DND-41 (cell line): ENCODE measurements at regions not wholly inside any gene's neighbourhood (a gene's known extent, or its start where the extent isn't known, plus 50 kb on each side); places are given as distances from the start of the nearest gene placed in this dataset.

Experiments used
- EZH2 ChIP-seq: IDR thresholded peaks from 3 replicates; pipeline ENCODE4 v1.6.1; 2012; ENCODE audit warnings: borderline replicate concordance, low read depth, mild to moderate bottlenecking, moderate library complexity, low read length, inconsistent platforms; ENCODE audit not compliant: severe bottlenecking
- TF ChIP-seq, protein P1 (sequence below): IDR thresholded peaks from 2 replicates; pipeline ENCODE4 v1.5.1; 2012; ENCODE audit warnings: borderline replicate concordance, low read length, moderate library complexity, mild to moderate bottlenecking; ENCODE audit not compliant: poor library complexity, severe bottlenecking; ENCODE audit errors: extremely low read depth

DNA sequence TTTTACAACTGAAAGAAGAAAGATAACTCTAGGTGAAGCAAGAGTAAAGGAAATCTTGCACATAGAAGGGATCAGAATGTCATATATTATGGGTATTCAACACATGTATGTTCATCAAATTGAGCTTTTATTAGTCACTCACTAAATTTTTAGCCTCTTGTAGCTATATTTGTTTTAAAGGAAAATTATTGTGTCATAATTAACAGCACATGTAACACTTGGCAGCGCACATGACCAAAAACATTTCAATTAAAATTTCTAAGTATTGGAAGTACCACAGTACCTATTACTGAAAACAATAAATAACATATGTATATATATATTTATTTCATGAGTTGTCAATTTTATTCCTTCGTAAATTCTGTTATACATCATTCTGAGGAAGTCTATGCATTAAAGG lies 2800.4 kb downstream of the PCDH9 start:
- TF ChIP-seq, protein P1, sequence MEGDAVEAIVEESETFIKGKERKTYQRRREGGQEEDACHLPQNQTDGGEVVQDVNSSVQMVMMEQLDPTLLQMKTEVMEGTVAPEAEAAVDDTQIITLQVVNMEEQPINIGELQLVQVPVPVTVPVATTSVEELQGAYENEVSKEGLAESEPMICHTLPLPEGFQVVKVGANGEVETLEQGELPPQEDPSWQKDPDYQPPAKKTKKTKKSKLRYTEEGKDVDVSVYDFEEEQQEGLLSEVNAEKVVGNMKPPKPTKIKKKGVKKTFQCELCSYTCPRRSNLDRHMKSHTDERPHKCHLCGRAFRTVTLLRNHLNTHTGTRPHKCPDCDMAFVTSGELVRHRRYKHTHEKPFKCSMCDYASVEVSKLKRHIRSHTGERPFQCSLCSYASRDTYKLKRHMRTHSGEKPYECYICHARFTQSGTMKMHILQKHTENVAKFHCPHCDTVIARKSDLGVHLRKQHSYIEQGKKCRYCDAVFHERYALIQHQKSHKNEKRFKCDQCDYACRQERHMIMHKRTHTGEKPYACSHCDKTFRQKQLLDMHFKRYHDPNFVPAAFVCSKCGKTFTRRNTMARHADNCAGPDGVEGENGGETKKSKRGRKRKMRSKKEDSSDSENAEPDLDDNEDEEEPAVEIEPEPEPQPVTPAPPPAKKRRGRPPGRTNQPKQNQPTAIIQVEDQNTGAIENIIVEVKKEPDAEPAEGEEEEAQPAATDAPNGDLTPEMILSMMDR = no peak
- TF ChIP-seq EZH2 = no peak
